DOHH2 (cell line): ENCODE measurements at regions not wholly inside any gene's neighbourhood (a gene's known extent, or its start where the extent isn't known, plus 50 kb on each side); places are given as distances from the start of the nearest gene placed in this dataset.

Source experiments
- EZH2phosphoT487 ChIP-seq: fragments of 200-600 bp; sonication (generic); IDR thresholded peaks from 2 replicates; pipeline ENCODE4 v1.6.1; 2017; ENCODE audit warnings: borderline replicate concordance, mild to moderate bottlenecking, antibody characterized with exemption, low read length, moderate library complexity, mixed read lengths
- TF ChIP-seq, protein P1 (sequence below): fragments of 200-600 bp; sonication (generic); IDR thresholded peaks from one replicate; pipeline ENCODE4 v1.5.1; 2014; ENCODE audit warnings: antibody characterized with exemption, mild to moderate bottlenecking, low read depth, low read length; ENCODE audit not compliant: poor library complexity, severe bottlenecking

DNA sequence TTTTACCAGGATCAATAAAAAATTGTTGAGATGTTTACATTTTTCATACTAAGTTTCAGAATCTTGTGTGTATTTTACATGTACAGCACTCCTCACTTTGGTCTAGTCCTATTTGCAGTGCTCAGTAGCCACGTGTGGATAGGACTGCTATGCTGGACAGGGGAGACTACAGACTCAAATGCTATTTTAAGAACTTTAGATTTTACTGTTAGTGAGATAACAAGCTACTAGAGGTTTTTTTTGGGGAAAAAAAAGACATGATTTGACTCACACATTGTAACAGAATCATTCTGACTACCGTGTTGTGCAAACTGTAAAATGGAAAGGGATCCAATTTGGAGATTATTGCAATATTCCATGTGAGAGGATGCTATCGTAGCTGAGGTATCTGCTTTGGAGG lies 418.9 kb upstream of the PRMT6 start:
- TF ChIP-seq, protein P1, sequence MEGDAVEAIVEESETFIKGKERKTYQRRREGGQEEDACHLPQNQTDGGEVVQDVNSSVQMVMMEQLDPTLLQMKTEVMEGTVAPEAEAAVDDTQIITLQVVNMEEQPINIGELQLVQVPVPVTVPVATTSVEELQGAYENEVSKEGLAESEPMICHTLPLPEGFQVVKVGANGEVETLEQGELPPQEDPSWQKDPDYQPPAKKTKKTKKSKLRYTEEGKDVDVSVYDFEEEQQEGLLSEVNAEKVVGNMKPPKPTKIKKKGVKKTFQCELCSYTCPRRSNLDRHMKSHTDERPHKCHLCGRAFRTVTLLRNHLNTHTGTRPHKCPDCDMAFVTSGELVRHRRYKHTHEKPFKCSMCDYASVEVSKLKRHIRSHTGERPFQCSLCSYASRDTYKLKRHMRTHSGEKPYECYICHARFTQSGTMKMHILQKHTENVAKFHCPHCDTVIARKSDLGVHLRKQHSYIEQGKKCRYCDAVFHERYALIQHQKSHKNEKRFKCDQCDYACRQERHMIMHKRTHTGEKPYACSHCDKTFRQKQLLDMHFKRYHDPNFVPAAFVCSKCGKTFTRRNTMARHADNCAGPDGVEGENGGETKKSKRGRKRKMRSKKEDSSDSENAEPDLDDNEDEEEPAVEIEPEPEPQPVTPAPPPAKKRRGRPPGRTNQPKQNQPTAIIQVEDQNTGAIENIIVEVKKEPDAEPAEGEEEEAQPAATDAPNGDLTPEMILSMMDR = no peak
- no peak for TF ChIP-seq EZH2phosphoT487
